ENCODE measurements at regions not wholly inside any gene's neighbourhood (a gene's known extent, or its start where the extent isn't known, plus 50 kb on each side); places are given as distances from the start of the nearest gene placed in this dataset.

DNA sequence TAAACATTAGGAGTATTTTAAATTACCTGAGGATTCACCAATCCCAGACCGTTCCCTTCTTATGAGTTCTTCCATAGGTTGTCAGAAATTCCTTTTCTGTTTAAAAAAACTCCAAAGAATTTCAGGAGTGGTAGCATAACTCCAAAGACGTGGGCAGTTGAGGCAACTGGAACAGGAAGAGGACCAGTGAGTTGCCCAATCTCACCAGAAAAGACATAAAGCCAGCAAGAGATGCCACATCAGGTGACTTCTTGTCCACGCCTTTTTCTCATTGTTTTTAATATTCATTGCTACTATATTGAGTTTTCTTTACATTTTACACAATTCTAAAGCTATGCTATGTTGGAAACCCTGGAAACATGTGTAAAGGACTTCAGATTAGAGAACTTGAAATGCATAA lies 88.1 kb upstream of the JAK1 start:
- H3K27me3 ChIP-seq, result no peaks in the 10 kb centered on the region
- TF ChIP-seq POLR2A (IDR thresholded peaks at IDR 0.05), result no peak
- TF ChIP-seq CTCF (IDR thresholded peaks at IDR 0.05), result no peak
- H3K4me1 ChIP-seq (replicated peaks in 1 of 2), result peaks cover 0 to 19% of the 10 kb centered on the region in 2 donors
- intact Hi-C loops (cut with DNase I), result no loop called here
- DNase-seq, result no peak
- peaks cover 0 to 24% of the 10 kb centered on the region in 2 donors for H3K36me3 ChIP-seq (replicated peaks in 1 of 2)
- 81 to 89% (median 84%) methylated on average over 3 of the region's 3 CpGs for WGBS, 4 donors
- H3K4me3 ChIP-seq, result no peak overlapping the region
- H3K27ac ChIP-seq, result no peak overlapping the region
- H3K9me3 ChIP-seq (replicated peaks in 1 of 3), result no peaks in the 10 kb centered on the region

DNA sequence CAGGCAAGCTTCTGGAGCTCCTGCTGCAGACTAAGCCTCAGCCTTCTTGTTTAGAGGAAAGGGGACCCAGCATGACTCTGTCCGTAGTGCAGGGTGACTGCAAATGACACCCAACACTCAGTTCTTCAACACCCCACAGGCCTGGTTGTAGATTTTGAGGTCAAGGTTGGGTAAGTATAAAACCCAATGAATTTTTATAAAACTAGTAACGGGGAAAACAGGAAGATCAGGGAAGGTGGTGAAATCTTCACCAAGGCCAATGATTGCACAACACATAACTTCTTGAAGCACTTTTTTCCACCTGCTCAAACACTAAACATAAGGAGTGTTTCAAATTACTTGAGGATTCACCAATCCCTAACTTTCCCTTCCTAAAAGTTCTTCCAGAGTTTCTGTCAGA lies 89.4 kb upstream of the JAK1 start:
- 39 to 55% (median 49%) methylated on average over 2 of the region's 2 CpGs for WGBS, 4 donors
- Histone ChIP-seq H3K36me3 (replicated peaks in 1 of 2) (peaks cover 0 to 24% of the 10 kb centered on the region in 2 donors), H3K4me3 (no peak overlapping the region), H3K27me3 (no peaks in the 10 kb centered on the region), H3K4me1 (replicated peaks in 1 of 2) (peaks cover 10 to 32% of the 10 kb centered on the region in 2 donors), H3K9me3 (replicated peaks in 1 of 3) (no peaks in the 10 kb centered on the region), H3K27ac (peak overlapping the region in 1 of 5 donors; percentile 26)
- peak in 1 of 7 donors; percentile 27 for DNase-seq
- intact Hi-C loops (cut with DNase I), result no loop called here
- TF ChIP-seq POLR2A (IDR thresholded peaks at IDR 0.05) (no peak), CTCF (IDR thresholded peaks at IDR 0.05) (no peak)

DNA sequence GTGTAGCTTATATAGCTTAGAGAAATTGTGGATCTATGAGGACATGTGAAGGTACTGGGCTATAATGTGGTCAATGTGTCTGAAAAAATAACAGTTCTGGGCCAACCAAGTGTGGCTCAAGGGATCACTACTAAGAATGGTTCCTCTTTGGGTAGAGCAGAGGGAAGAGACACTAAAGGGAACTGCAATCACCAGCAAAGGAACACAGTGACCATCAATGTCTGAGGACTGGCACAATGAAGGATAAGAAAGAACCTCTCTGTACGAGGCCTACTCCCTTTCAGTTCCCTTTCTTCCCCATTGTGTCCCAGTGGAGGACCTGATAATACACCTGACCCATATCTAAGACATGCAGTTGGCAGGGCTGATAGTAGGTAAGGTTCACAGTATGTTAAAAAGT lies 89.9 kb upstream of the JAK1 start:
- WGBS, 4 donors, result 60 to 83% (median 75%) methylated on average over 1 of the region's 1 CpG
- Histone ChIP-seq H3K4me3 (no peak overlapping the region), H3K4me1 (replicated peaks in 1 of 2) (peaks cover 10 to 36% of the 10 kb centered on the region in 2 donors), H3K9me3 (replicated peaks in 1 of 3) (no peaks in the 10 kb centered on the region), H3K36me3 (replicated peaks in 1 of 2) (peaks cover 0 to 24% of the 10 kb centered on the region in 2 donors), H3K27ac (peak overlapping the region in 1 of 5 donors; percentile 26), H3K27me3 (no peaks in the 10 kb centered on the region)
- DNase-seq, result no peak
- TF ChIP-seq CTCF (IDR thresholded peaks at IDR 0.05) (no peak), POLR2A (IDR thresholded peaks at IDR 0.05) (no peak)
- intact Hi-C loops (cut with DNase I), result no loop called here

DNA sequence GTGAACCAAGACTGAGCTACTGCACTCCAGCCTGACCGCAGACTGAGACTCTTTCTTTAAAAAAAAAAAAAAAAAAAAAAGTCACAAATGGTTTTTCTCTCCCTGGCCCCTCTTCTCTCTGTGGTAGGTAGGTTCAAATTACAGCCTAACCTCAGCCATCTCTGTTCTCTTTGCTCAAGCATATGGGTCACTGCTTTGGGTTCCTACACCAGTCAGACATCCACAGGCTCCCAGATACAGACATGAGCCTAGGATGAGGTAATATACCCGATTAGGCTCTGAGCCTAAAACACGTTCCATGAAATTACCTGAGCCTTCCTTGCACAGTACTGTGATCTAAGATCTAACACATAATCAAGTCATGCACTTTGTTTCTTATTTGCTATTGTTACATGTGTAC lies 90.5 kb upstream of the JAK1 start:
- Histone ChIP-seq H3K9me3 (replicated peaks in 1 of 3) (no peaks in the 10 kb centered on the region), H3K36me3 (replicated peaks in 1 of 2) (peaks cover 0 to 24% of the 10 kb centered on the region in 2 donors), H3K27me3 (no peaks in the 10 kb centered on the region), H3K27ac (no peak overlapping the region), H3K4me1 (replicated peaks in 1 of 2) (peaks cover 10 to 43% of the 10 kb centered on the region in 2 donors), H3K4me3 (no peak overlapping the region)
- TF ChIP-seq POLR2A (IDR thresholded peaks at IDR 0.05) (no peak), CTCF (IDR thresholded peaks at IDR 0.05) (no peak)
- intact Hi-C loops (cut with DNase I), result no loop called here
- 80 to 93% (median 89%) methylated on average over 3 of the region's 3 CpGs for WGBS, 4 donors
- DNase-seq, result no peak

Measured in adrenal gland (tissue), 9 donors.